D341Med (cell line): ENCODE measurements at regions not wholly inside any gene's neighbourhood (a gene's known extent, or its start where the extent isn't known, plus 50 kb on each side); places are given as distances from the start of the nearest gene placed in this dataset.
"Not testable (repeated sequence)": the region's sequence is repeated elsewhere in the genome, so short reads cannot be mapped to it uniquely, and the experiment has no call there.

Experiments
- DNase-seq: peaks from one replicate; pipeline ENCODE4 v3.0.0; 2012; ENCODE audit warnings: low spot score

DNA sequence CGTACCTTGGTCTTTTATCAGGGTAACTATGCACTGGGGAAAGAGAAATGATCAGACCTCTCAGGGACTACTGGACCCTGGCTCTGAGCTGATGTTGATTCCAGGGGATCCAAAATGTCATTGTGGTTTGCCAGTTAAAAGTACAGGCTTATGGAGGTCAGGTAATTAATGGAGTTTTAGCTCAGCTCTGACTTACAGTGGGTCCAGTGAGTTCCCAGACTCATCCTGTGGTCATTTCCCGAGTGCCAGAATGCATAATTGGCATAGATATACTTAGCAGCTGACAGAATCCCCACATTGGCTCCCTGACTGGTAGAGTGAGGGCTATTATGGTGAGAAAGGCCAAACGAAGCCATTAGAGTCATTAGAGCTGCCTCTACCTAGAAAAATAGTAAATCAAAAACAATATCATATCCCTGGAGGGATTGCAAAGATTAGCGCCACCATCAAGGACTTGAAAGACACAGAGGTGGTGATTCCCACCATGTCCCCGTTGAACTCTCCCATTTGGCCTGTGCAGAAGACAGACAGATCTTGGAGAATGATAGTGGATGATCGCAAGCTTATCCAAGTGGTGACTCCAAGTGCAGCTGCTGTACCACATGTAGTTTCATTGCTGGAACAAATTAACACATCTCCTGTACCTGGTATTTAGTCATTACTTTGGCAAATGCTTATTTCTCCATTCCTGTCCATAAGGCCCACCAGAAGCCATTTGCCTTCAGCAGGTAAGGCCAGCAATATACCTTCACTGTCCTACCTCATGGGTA lies 152.4 kb downstream of the THBS2 start:
- no peak for DNase-seq

DNA sequence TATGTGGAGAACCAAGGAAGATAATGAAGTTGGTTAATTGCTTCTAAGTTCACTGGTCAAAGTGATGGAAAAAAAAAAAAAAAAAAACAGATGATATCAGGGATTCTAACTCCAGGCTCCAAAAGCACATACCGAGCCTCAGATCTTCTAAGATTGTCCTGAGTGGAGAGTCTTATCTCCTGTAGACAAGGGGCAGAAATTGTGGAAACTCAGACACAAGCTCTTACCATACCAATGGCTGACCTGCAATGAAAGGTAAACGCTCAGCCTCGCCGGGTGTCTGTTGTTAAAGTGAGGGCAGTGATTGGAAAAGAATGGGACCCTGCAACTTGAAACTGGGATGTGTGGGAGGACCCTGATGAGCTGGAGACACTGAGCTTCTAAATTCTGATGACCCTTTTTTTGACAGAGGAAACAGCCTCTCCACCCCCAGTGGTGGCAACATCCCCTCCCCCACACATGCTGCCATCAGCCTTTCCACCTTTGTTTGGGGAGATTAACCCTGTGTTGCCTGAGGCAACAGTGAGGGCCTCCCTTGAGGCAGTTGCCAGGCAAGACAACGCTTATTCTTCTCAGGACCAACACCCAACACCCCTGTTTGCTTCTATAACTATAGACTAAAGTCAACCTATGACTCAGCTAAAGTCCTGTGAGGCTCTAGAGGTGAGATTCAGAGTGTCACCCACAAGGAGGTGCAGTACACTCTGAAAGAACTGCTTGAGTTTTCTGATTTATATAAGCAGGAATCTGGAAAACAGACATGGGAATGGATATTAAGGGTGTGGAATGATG lies 154.0 kb downstream of the THBS2 start:
- no peak for DNase-seq

DNA sequence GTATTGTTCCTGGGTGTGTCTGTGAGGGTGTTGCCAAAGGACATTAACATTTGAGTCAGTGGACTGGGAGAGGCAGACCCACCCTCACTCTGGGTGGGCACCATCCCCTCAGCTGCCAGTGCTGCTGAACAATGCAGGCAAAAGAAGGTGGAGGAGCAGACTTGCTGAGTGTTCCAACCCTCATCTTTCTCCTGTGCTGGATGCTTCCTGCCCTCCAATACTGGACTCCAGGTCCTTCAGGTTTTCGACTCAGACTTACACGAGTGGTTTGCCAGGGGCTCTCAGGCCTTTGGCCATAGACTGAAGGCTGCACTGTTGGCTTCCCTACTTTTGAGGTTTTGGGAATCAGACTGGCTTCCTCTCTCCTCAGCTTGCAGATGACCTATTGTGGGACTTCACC lies 155.0 kb downstream of the THBS2 start:
- DNase-seq = not testable (repeated sequence)

GRCh38 chr6:169098116-169098515 lies 155.5 kb downstream of the THBS2 start:
- DNase-seq = no peak

- DNase-seq = no peak
Measured at GRCh38 chr6:169097381-169097959, 156.2 kb downstream of the THBS2 start.

- DNase-seq = no peak
Measured at GRCh38 chr6:169096388-169096787, 157.3 kb downstream of the THBS2 start.

GRCh38 chr6:169095153-169095552 lies 158.5 kb downstream of the THBS2 start:
- no peak for DNase-seq

DNA sequence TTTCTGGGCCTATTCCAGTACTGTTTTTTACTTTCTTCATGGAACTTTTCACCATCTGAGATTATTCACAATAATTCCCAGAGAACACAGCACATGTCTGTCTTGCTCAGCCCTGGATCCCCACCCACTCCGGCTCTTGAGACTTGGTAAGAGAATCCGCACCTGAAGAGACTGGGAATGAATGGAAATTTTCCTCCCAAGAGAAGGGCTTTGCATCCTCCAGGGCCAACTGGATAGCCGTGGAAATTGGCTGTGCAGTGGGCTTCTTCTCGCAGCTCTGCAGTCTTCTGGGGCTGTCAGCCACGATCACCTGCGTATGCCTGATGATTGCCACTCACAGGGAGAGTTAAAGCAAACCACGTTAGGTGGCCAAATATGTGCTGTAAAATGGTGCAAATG lies 159.1 kb downstream of the THBS2 start:
- DNase-seq = no peak

DNA sequence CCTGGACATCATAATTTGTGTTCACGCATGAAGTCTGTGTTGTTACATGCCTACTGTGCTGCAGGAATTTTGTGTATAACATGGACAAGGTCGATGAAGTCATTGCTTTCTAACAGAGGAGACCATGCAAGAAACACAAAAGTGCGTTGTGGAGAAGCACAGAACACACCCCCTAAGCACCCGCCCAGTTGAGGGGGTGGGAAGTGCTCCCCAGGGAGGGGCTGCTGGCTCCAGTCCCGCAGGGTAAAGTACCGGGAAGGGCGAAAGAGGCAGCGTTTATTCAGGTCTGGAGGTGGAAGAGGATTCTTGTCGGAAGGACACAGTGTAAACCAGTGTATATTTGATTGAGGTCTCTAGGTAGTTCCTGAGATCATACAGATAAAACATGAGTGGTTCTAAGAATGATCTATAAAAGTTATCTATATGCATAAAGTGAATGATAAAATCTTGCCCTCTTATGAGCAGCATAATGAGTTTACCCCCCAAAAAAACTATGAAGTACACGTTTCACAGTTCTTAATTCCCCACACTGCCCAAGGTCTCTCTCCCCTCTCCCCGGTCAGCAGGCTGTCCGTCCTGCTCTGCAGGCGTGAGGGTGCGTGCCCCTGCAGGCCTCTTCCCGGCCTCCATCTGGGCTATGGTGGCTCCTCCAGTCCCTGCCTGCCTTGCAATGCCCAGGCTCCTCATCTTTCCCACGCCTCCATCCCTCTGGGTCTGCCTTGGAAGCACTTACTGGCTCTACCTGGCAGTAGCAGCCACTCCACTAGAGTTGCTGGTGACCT lies 159.7 kb downstream of the THBS2 start:
- no peak for DNase-seq

GRCh38 chr6:169093066-169093723 lies 160.5 kb downstream of the THBS2 start:
- no peak for DNase-seq

GRCh38 chr6:169092375-169092774 lies 161.3 kb downstream of the THBS2 start:
- no peak for DNase-seq

- not testable (repeated sequence) for DNase-seq
Measured at GRCh38 chr6:169090514-169091127, 163.0 kb downstream of the THBS2 start.

DNA sequence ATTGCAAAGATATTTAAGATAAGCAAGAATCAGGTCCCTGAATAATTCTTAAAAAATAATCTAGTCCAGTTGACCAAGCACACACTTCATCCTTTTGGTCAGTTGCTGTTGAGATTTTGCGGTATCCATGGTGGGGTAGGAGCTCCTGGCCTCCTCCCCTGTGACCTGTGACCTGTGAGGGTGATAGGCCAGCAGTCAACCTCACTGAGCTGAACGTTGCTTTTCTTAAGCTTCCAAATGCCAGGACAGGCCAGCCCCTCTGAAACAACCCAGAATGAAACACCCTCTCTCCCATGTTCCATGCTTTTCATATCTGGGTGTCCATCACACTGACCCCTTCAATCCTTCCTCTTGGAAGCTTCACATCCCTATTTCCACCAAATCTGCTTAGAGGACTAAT lies 164.9 kb downstream of the THBS2 start:
- DNase-seq = no peak

GRCh38 chr6:169087443-169088041 lies 166.1 kb downstream of the THBS2 start:
- DNase-seq = no peak

DNA sequence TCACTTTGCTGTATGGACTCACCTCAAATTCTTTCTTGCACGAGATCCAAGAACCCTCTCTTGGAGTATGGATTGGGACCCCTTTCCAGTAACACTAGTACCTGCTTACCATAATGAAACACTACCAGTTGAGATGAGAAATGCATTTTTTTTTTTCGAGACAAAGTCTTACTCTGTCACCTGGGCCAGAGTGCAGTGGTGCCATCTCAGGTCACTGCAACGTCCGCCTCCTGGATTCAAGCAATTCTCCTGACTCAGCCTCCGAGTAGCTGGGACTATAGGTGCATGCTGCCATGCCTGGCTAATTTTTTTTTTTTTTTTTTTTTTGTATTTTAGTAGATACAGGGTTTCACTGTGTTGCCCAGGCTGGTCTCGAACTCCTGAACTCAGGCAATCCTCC lies 167.0 kb downstream of the THBS2 start:
- not testable (repeated sequence) for DNase-seq

- DNase-seq = no peak
Measured at GRCh38 chr6:169086020-169086419, 167.6 kb downstream of the THBS2 start.

- no peak for DNase-seq
Measured at GRCh38 chr6:169085466-169085865, 168.2 kb downstream of the THBS2 start.

DNA sequence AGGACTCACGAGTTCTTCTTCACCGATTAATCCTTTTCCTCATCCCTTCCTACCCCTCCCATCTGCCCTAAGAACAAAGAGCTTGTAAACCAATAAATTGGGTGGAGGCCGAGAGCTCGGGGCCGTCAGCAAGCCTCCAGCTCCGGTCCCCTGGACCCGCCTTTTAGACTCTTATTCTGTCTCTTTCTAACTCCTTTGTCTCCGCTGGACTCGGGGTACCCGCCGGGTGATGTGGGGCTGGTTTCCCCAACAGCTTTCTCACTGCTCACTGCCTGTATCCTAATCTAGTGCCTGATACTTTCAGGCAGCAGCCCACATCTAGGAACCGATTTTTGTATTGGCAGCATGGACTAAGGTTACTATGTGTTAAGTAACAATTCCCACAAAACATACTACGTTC lies 169.1 kb downstream of the THBS2 start:
- not testable (repeated sequence) for DNase-seq

DNA sequence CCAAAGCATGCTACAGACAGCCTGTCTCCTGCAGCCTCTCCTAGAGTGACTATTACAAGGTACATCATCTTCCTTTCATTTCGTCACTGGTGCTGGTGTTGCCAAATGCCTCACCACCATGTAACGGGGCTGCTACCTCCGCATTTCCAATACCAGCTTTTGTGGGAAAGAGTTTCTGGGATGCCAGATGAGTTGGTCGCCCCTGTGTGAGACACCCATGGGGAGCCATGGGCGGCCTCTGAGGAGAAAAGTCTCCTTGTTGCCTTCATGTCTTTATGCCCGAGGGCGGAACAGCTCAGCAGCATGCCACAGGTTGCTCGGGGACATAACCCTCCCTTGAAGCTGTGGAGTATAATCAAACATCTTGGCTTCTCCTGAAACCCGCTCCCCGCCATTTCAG lies 169.6 kb downstream of the THBS2 start:
- no peak for DNase-seq

GRCh38 chr6:169083508-169083874 lies 170.2 kb downstream of the THBS2 start:
- DNase-seq = no peak
